Loucy (cell line): ENCODE measurements at regions not wholly inside any gene's neighbourhood (a gene's known extent, or its start where the extent isn't known, plus 50 kb on each side); places are given as distances from the start of the nearest gene placed in this dataset.

Experiments
- H2AFZ ChIP-seq: fragments of 200-600 bp; sonication (generic); 2 replicates; pipeline ENCODE4 v1.6.0; 2016; ENCODE audit warnings: antibody characterized with exemption, mild to moderate bottlenecking, low read length, moderate library complexity
- H3F3A ChIP-seq: fragments of 200-600 bp; 2 replicates; pipeline ENCODE4 v1.6.0; 2016; ENCODE audit warnings: antibody characterized with exemption, low read depth, mild to moderate bottlenecking
- H3K27me3 ChIP-seq: fragments of 200-600 bp; sonication (generic); 2 replicates; pipeline ENCODE4 v1.6.1; 2014; ENCODE audit warnings: low read length, mild to moderate bottlenecking; ENCODE audit not compliant: insufficient read depth, poor library complexity, severe bottlenecking
- H3K36me3 ChIP-seq: fragments of 200-600 bp; sonication (generic); 2 replicates; pipeline ENCODE4 v1.6.1; 2016; ENCODE audit warnings: low read length; ENCODE audit not compliant: insufficient read depth
- H3K4me1 ChIP-seq: fragments of 200-600 bp; sonication (generic); 2 replicates; pipeline ENCODE4 v1.5.1; 2014; ENCODE audit warnings: low read length, mild to moderate bottlenecking; ENCODE audit not compliant: insufficient read depth, poor library complexity, severe bottlenecking
- H3K4me2 ChIP-seq: fragments of 200-600 bp; sonication (generic); 2 replicates; pipeline ENCODE4 v1.6.0; 2014; ENCODE audit warnings: antibody characterized with exemption, low read length, low read depth, mild to moderate bottlenecking; ENCODE audit not compliant: poor library complexity, severe bottlenecking
- H3K4me3 ChIP-seq: fragments of 200-600 bp; sonication (generic); 2 replicates; pipeline ENCODE4 v1.5.1; 2014; ENCODE audit warnings: low read length, mild to moderate bottlenecking, mixed read lengths; ENCODE audit not compliant: poor library complexity, severe bottlenecking
- H3K79me2 ChIP-seq: fragments of 200-600 bp; sonication (generic); 2 replicates; pipeline ENCODE4 v1.6.1; 2014; ENCODE audit warnings: low read length; ENCODE audit not compliant: insufficient read depth
- H3K9ac ChIP-seq: fragments of 200-600 bp; sonication (generic); 2 replicates; pipeline ENCODE4 v1.6.0; 2014; ENCODE audit warnings: mild to moderate bottlenecking, low read depth, low read length, moderate library complexity; ENCODE audit not compliant: poor library complexity, severe bottlenecking
- H3K9me2 ChIP-seq: fragments of 200-600 bp; sonication (generic); replicated peaks from 2 replicates; pipeline ENCODE4 v1.6.1; 2016; ENCODE audit warnings: low read depth, low read length, mixed read lengths
- H3K9me3 ChIP-seq: fragments of 200-600 bp; sonication (generic); 2 replicates; pipeline ENCODE4 v1.6.1; 2014; ENCODE audit warnings: mild to moderate bottlenecking, antibody characterized with exemption, low read length, low read depth; ENCODE audit not compliant: insufficient read depth
- H4K20me1 ChIP-seq: fragments of 200-600 bp; sonication (generic); 2 replicates; pipeline ENCODE4 v1.6.0; 2014; ENCODE audit warnings: antibody characterized with exemption, low read length, mild to moderate bottlenecking; ENCODE audit not compliant: insufficient read depth, poor library complexity, severe bottlenecking
- EZH2phosphoT487 ChIP-seq: fragments of 200-600 bp; IDR thresholded peaks from 2 replicates; pipeline ENCODE4 v1.6.1; 2018; ENCODE audit warnings: antibody characterized with exemption, mild to moderate bottlenecking, moderate library complexity, borderline replicate concordance
- TF ChIP-seq, protein P1 (sequence below): fragments of 200-600 bp; sonication (generic); conservative IDR thresholded peaks from 2 replicates; pipeline ENCODE4 v1.5.1; 2014; ENCODE audit warnings: mild to moderate bottlenecking, antibody characterized with exemption, low read length

DNA sequence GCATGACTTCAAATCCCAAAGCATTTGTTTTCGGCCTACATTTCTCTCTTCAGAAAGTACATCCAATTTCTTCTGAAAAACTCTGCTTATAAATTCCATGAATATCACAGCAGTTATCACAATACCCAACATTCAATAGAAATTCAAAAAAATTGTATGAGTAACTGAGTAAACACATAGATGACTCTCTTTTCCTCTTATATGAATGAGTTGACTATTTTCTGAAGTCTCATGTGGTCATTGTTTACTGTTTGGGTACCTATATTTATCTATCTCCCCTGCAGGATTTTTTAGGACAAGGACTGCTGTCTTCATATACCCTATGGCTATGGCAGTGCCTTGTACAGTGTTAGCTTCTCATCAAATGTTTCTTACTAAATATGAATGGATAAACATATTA is 157.1 kb downstream of the HTR1A start:
- no peak for TF ChIP-seq EZH2phosphoT487
- TF ChIP-seq, protein P1, sequence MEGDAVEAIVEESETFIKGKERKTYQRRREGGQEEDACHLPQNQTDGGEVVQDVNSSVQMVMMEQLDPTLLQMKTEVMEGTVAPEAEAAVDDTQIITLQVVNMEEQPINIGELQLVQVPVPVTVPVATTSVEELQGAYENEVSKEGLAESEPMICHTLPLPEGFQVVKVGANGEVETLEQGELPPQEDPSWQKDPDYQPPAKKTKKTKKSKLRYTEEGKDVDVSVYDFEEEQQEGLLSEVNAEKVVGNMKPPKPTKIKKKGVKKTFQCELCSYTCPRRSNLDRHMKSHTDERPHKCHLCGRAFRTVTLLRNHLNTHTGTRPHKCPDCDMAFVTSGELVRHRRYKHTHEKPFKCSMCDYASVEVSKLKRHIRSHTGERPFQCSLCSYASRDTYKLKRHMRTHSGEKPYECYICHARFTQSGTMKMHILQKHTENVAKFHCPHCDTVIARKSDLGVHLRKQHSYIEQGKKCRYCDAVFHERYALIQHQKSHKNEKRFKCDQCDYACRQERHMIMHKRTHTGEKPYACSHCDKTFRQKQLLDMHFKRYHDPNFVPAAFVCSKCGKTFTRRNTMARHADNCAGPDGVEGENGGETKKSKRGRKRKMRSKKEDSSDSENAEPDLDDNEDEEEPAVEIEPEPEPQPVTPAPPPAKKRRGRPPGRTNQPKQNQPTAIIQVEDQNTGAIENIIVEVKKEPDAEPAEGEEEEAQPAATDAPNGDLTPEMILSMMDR = no peak
- Histone ChIP-seq H3K36me3 (no peaks in the 10 kb centered on the region), H2AFZ (no peak overlapping the region), H3K4me2 (no peak overlapping the region), H3K9me2 (no peaks in the 10 kb centered on the region; the same call in 1 of the 2 replicates), H3K9ac (no peak overlapping the region), H3K79me2 (no peaks in the 10 kb centered on the region), H3K9me3 (no peaks in the 10 kb centered on the region), H3K27me3 (no peaks in the 10 kb centered on the region), H3K4me3 (no peak overlapping the region), H3F3A (no peaks in the 10 kb centered on the region), H3K4me1 (no peaks in the 10 kb centered on the region), H4K20me1 (no peaks in the 10 kb centered on the region)

DNA sequence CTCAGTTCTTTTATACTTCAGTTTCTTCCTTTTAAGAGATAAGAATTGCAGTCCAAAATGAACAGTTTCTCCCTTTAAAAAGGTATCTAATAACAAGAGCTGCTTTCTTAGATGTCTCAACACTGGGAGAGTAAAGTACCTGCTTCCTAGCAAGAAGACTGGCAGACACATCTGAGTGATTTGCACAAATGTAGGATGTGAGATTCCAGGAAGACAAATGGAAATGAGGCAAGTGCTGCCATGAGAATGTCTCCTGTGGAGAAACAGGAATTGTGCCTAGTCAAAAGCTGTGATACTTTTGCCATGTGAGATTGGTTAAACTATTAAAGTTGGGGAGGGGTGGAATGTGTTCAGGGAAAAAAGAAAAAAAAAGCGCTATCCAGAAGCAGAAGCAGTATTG is 159.1 kb downstream of the HTR1A start:
- no peaks in the 10 kb centered on the region for H3F3A ChIP-seq
- no peaks in the 10 kb centered on the region for H3K36me3 ChIP-seq
- H3K27me3 ChIP-seq = no peaks in the 10 kb centered on the region
- no peaks in the 10 kb centered on the region for H3K9me3 ChIP-seq
- H3K4me1 ChIP-seq = no peaks in the 10 kb centered on the region
- H3K9me2 ChIP-seq = no peaks in the 10 kb centered on the region; the same call in 1 of the 2 replicates
- TF ChIP-seq, protein P1 = no peak
- TF ChIP-seq EZH2phosphoT487 = no peak
- H3K4me2 ChIP-seq = no peak overlapping the region
- no peak overlapping the region for H2AFZ ChIP-seq
- H4K20me1 ChIP-seq = no peaks in the 10 kb centered on the region
- no peak overlapping the region for H3K9ac ChIP-seq
- no peaks in the 10 kb centered on the region for H3K79me2 ChIP-seq
- H3K4me3 ChIP-seq = no peak overlapping the region

DNA sequence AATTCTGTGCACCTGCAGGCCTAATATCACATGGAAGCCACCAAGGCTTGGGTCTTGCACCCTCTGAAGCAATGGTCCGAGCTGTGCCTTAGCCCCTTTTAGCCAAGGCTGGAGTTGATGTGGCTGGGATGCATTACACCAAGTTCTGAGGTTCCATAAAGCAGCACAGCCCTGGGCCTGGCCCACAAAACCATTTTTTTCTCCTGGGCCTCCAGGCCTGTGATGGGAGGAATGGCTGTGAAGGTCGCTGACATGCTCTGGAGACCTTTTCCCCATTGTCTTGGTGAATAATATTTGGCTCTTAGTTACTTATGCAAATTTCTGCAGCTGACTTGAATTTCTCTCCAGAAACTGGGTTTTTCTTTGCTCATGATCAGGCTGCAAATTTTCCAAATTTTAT is 167.3 kb downstream of the HTR1A start:
- Histone ChIP-seq H3K9me3 (no peaks in the 10 kb centered on the region), H3K4me2 (no peak overlapping the region), H3K9me2 (no peaks in the 10 kb centered on the region), H3F3A (no peaks in the 10 kb centered on the region), H3K79me2 (no peaks in the 10 kb centered on the region), H2AFZ (no peak overlapping the region), H3K36me3 (no peaks in the 10 kb centered on the region), H3K9ac (no peak overlapping the region), H3K4me1 (no peaks in the 10 kb centered on the region), H3K4me3 (no peak overlapping the region), H4K20me1 (no peaks in the 10 kb centered on the region), H3K27me3 (no peaks in the 10 kb centered on the region)
- TF ChIP-seq, protein P1 = no peak
- no peak for TF ChIP-seq EZH2phosphoT487
